ENCODE measurements at regions not wholly inside any gene's neighbourhood (a gene's known extent, or its start where the extent isn't known, plus 50 kb on each side); places are given as distances from the start of the nearest gene placed in this dataset.

DNA sequence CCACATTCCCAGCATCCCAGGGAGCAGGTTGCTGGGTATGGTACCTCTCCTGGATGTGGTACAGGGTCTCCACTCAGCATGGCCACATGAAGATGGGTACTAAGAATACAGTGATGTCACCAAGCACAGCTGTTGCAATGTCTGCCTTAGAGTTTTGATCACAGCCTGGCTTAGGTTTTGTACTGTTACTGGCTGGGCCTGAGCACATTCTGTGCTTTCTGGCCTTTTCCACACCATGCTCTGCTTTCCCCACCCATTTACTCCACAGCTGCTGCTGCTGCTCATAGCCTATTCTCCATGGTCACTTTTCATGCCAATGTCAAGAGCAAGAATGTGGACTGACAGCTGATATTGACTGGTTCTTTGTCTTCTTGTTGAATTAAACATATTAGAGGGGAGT is 481.9 kb downstream of the ARHGEF28 start:
- DNase-seq, result no peak

DNA sequence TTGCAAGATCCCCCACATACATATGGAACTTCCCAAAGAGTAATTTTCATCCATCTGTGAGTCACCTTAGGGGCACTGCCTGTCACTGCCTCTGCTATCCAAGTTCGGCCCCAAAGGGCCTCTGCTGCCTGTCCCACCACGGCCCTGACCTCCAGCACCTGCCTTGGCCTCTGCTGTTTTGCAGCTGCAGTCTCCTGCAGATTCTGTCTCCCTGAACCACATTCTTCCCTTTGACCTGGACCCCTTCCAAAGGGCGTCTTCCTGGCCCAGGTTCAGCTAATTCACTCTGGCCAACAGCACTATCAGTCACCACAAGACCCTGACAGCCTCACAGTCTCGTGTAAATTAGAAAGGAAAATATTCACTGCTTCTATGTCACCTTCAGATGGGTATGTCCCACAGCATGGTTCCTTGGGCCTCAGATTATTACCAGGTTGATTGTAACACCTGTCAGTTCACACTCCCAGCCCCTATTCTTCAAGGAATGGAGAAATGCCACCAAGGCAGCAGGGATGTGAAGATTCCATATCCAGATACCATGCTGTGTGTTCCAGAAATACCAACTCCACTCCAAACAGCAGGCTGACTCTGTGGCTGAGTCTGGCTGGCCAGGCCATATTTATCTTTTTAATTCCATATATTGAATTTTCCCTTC is 479.3 kb downstream of the ARHGEF28 start:
- DNase-seq, result no peak

DNA sequence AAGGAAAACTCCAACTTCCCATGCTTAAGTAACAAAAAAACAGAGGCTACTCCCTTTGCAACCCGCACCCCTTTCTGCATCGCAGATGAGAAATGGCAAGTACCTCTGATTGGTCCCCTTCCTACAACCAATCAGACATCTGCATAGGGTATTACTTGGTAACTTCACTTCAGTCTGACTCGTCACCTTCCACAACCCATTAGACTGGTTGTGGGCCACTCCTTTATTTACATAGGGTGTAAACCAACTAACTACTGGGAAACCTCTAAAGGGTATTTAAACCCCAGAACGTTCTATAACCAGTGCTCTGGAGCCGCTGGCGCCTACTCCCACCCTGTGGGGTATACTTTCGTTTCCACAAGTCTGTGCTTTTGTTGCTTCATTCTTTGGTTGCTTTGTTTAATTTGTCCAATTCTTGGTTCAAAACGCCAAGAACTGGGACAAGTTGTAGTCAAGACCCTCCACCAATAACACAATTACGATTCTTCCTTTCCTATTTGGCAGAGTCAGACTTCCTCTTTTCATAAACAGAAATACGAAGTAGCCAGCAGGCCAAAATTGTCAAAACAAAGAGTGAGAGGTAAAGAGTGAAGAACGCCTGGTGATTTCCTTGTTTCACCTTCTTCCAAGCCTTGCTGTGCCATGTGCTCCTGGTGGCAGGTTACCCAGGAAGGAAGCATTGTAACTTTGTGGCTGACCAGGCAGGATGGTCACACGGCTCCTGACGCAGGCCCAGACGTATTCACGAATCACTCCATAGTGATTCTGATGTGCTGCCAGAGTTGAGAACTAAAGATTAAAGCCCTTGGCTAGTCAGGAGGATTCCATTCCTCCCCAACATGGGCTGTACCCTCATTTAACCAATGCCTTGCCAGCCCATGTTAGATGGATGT is 477.4 kb downstream of the ARHGEF28 start:
- no peak for DNase-seq

DNA sequence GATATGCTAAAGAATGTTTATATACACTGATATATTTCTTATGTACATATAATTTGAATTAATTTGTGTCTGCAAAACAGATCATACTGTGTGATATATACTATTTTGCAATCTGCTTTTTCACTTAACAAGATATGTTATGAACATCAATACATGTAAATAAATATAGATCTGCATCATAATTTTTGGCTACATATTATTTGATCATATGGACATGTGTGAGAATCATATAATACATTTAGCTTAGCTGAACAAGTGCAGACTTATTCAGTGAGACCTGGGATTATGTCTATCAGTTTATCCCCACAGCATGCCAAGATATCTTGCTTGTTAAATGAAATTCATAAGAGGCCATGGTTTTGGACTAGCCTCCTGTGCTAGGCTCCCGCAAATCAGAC is 474.3 kb downstream of the ARHGEF28 start:
- no peak for DNase-seq

DNA sequence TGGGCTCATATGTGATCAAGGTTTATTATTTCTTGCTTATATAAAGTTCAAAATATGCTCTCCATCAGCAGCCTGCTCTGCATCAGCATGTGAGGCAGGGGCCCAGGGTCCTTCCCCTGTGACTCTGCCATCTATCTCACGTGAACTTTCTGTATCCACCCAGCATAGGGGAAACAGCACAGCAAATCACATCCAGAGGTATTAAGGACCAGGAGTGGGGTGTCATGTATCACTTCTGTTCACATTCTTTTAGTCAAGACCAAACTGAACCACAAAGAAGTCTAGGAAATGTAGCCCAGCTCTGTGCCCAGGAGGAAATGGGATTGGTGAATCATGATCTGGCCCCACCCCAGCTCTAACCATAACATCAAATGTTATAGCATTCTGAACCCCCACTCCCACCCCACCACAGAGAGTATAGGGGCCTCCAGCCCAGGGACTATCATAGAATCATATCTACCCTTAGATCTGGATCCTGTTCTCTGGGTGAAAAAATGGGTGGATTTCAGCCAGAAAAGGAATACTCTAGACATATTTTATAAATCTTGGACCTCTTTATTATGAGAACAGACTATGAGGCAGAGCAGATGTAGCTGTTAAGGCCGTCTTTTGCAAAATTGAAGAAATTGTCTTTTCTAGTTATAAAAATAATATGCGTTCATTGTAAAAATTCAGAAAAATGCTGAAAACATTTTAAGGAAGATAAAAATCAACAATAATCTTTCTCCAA is 473.7 kb downstream of the ARHGEF28 start:
- DNase-seq, result no peak

DNA sequence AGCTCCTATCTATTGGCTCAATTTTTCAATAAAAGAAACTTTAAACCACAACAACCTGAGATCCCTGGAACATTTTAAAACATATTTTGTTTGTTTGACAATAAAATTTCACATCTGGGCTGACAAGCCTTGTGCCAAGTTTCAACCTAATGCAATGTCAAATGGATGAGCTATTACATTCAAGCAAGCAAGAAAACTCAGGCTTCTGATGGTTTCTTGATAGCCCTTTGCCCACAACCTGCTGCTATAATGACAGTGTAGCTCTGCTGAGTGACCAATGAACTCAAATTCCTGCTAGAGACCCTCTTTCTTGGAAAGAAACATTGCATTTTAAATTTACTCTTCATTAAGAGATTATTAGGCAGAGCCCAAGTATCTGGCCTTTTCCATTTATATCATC is 472.9 kb downstream of the ARHGEF28 start:
- DNase-seq, result no peak

DNA sequence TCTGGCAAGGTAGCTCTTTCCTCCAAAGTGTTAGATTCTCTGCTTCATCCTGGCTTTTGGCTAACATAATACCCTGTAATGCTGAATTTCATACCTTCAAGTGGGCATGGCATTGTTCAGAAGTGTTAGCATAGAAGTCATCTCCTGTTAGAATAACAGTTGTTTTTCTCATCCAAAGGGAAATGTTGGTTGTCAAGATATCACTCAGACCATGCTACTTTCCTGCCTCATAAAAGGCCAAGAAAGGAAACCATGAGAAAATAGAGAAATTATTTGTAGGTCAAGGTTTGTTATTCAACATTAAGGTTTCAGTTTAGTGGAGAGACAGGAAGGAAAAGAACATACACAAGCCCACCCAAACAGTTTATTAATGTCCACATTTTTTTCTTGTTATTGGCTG is 472.5 kb downstream of the ARHGEF28 start:
- DNase-seq, result no peak

DNA sequence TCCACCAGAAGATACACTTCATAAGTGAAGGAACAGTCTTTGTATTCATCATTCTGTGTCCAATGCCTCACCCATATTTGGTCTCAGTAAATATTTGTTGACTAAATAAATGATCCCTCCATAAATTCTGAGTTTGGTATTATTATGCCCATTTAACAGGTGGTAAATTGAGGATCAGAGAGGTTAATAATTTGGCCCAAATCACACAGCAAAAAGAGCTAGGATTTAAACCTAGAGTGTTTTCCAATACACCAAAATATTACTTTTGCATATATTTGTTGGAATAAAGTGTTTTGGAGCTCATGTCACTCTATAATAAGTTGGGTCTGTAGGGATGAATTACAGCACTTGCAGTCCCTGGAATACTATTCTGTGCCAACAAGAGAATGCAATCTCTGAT is 470.3 kb downstream of the ARHGEF28 start:
- DNase-seq, result no peak

DNA sequence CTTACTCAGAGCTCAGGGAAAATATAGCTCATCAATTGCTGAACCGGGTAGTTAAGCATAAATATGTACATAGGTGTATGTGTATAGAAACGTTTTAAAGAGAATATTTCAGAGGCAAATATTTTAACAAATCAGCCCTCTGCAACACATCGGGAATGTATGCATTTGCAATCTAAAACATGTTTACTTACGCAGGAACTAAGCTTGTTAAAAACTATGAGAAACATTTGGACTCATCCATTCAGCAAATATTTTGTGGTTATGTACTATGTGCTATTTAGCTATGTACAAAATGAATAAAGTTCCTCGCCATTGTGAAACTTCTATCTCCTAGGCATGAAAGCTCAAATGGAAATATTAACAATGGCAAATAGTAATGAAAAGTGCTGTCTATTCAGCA is 469.9 kb downstream of the ARHGEF28 start:
- DNase-seq, result no peak

DNA sequence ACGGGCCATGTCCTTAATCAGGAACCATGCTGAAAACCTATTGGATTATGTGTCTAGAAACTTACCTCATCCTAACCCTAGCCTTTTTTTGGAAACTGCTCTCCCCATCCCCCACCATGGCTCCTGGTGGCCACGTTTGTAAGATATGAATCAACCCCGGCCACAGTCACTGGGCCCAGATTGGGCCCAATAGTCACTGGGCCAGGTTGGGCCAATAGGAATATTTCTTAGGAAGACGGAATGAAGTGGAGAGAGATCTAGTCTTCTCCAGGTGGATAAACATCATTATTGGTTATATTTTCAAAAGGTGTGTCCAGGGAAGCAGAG is 468.7 kb downstream of the ARHGEF28 start:
- no peak for DNase-seq

DNA sequence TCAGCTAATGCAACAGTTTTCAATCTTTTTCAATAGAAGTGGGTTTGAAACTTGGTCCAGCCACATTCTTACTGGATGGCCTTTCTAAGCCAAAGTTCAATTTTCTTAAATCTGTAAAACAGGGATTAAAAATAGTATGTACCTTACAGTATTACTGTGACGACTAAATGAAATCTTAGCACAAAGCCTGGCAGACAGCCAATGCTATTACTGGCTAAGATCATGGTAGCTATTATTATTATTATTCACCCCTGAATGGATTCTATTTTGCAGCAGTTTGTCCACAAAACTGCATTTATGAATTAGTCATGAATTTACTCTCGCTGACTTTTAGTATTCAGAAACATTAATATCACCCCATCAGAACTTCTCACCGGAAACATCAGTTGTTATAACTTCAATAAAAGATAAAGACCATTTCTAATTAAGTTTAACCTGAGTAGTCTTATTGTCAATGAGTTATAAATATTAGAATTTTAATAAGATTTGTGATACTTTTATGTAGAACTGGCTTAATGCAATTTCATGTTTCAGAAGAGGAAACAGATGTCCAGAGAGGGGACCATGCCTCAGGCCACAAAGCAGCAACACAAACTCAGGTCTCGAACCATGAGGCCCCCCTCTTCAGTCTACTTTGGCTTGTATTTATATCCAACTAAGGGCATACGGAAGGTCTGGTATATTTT is 468.2 kb downstream of the ARHGEF28 start:
- no peak for DNase-seq

DNA sequence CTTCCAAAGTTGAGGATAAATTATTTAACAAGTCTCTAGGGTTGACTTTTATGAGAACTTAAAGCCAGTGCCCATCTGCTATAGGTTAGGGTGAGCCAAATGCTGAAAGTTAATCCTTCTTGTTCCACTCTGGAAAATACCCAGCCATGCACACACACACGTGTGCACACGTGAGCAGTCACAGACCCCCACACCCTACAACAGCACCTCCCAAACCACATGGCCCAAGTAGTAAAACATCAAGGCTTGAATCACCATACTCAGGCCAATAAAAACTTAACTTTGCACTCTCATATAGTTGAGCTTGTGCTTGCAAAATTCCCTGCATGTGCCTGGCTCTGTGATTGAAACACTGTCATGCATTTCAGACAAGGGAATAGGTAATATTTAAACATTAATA is 467.6 kb downstream of the ARHGEF28 start:
- no peak for DNase-seq

DNA sequence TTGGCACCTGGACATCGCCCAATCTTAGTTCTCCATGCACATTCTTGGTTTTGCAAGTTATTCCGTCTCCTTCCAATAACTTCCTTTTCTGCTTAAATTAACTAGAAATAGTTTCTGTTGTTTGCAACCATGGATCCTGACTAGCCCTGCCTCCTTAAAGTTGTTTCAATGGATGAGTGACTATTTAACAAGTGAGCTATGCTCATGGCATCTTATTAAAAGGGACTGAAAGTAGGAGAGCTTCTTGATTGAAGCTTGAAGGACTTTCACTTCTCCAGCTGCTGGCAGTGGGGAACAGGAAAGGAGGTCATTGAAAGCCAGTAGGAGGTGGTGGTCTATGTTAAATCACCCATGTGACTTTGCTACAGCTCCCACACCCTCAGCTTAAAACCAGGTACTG is 466.8 kb downstream of the ARHGEF28 start:
- DNase-seq, result no peak

DNA sequence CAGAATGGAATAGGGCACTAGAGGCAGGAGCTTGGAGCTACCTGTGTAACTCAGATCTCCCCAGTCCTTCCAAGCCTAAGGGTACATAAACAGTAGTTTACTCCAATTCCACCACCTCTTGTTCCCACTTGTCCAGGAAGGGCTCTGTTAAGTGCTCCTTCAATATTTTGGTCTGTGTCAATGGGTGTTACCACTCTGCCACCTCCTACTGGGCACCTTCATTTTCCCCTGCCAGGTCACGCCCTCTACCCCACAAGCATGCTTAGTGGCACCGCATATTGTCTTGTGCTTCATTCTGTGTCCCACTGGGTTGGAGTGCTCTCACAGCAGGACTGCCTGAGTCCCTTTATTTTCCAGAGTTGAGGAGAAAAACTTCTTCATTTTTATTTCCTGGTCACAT is 459.8 kb downstream of the ARHGEF28 start:
- no peak for DNase-seq

DNA sequence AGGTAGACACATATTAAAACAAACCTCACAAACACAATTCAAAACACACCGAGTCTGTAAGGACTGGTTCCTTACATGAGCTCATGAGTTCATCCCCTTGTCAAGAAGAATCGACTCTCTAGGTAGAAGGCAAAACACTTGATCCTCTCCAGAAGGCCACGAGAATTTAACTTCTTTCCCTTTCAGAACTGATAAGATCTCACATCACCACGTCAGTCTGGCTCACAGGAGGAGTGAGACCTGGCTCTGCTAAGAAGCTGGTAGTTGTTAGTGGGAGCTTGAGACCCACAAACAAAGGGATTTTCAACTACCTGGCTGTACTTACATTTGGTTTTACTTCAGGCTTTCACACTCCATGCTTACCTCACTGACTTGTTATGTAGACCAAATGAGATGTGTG is 459.2 kb downstream of the ARHGEF28 start:
- no peak for DNase-seq

DNA sequence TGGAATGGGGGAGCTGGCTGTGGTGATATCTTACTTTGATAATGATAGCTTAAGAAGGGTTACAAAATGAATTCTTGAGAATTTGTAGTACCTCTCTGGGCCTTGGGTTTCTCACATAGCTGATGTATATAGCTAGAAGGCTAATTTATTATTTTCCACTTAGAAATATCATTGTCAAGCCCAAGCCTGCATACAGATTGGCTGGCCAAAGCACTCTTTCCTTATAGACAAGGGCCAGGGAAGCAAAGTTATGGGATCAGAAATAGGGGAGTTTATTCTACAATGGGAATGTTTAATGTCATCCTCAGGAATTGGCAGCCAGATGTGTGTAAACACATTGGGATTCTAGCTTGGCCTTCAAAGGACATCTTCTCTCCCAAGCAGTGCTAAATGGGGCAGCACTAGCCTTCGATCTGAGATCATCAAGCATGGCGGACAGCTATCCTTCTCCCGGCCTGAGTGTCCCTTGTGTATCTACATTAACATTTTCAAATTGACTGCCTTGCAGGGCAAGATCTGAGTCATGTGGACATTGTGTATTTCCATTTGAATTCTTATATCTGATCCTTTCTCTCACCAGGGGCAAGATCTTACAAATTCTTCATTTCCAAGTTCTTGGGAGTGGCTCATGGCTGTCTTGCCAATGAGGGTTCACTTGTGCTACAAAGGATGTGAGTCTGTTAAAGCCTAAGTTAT is 457.2 kb downstream of the ARHGEF28 start:
- no peak for DNase-seq

DNA sequence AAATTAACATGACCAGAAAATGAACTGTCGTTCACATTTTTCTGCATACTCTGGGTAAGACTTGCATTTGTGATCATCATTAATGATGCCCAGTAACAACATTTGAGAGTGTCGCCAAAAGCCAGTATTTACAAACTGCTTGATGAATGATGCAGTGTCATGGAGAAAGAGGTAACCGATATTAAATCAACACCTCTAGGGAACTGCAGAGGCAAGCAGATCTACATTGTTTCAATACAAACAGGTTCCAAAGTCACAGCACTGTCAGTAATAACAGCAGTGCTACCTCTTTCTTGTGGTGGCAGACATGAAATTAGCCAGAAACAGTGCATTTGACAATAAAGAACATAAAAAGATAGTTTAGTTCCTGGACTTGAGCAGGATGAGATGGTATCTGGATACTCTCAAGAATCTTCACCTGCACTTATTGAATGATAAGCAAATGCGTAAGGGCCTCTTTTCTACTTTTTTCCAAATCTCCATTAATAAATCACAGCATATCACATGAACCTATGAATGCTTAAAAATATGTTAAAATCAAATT is 456.6 kb downstream of the ARHGEF28 start:
- no peak for DNase-seq

DNA sequence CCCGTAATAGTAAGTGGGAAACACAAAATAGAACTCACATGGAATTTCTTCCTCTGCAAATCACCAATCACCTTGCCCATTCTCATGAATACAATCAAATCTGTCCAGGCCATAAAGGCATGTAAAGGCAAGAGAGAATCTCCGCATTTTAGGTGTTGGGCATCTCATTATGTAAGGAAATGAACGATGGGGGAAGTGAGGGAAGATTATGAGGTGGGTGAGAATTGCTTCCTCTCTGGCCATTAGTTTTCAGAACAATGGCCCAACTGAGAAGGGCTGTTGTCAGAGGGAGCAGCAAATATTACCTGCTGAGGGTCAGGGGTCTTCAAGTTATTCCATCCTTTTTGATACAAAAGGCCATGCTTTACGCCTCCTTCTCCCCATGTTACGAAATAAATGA is 455.1 kb downstream of the ARHGEF28 start:
- DNase-seq, result no peak

DNA sequence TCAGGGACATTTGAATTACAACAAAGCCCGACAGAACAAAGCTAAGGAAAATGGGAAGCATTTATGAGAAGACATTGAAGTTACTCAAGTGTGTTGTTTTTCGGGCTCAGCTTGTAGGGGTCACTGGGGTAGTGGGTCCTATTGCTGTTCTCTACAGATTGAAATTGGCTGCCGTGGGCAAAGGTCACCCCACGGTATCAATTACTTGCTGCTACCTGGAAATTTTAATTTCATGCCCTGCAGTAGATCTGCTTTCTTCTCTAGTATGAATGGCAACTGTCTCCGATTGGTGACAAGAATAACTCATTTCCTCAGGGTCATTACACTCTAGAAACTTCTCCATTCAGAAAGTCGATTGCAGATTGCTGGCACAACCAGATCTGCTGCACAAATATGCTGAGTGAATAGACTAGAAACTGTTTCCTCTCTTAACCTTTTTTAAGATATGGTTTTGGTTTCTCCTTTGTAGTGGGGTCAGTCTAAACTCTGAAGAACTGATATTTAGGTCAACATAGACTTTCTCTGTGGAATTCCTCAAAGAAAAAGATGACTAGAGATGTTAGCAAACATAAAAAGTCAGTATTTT is 454.1 kb downstream of the ARHGEF28 start:
- no peak for DNase-seq

DNA sequence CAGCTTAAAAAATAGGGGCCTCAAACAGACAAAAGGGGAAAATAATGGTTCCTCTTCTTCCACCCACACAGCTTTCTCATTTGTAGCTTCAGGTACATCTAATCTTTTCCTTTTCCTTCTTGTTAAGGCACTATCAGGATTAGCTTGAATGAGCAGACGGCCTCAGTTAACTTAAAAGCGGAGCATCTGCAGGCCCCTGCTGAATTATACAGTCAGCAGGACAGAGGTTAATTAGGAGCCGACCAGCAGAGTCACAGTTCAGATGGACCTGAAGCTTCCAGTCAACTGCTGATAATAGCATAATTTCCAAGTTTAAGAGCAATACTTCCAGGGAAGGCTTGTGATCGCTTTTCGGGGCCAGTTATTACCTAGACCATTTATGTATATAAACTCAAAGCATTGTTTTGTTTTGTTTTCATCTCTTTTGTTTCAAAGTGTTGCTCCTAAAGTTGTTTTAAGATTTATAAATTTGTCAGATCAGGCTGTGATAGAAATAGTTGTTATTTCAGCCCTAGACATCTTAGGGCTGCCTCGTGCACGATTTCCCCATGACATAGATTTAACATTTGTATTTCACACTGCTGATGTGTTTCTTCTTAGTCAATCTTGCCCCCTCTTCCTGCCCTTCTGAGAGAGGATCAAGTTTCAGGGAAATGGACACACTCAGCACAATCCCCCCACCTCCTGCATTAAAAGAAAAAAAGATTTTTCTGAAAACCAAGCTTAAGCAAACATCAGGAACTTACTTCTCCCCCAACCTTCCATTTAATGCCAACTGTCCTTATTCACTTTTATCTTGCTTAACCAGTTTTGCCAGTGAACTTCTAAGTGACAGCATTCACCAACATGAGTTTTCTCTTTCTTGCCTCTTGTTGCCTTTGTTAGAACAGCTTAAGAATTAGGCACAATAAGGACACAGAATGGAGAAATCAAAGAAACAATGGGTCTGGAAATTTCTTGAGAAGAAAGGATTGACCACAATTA is 449.8 kb downstream of the ARHGEF28 start:
- no peak for DNase-seq

DNA sequence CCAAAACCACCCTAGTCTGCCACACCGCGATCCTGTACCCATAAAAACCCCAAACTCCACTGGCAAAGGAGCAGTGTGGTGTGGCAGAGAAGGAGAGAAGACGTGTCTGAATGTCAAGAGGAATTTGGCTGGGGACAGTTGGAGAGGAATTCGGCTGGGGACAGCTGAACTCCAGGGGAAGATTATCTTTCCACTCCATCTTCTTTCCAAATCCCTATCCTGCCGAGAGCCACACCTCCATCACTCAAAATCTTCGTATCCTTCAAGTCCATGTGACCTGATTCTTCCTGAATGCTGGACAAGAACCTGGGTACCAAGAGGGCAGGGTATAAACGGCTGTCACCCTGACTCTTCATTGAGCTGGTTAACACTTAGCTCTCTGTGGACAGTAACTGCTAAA is 448.1 kb downstream of the ARHGEF28 start:
- no peak for DNase-seq
